ENCODE measurements at regions not wholly inside any gene's neighbourhood (a gene's known extent, or its start where the extent isn't known, plus 50 kb on each side); places are given as distances from the start of the nearest gene placed in this dataset.

GRCh38 chr7:46071601-46072000, 150.5 kb upstream of the IGFBP3 start:
- Histone ChIP-seq H3K9me3 (ENCODE audit: control insufficient read depth in 2 of 3, insufficient read depth in 1 of 3, low read length in 3 of 3) (no peaks in the 10 kb centered on the region), H3K27me3 (ENCODE audit: control insufficient read depth, insufficient read depth, low read length) (no peaks in the 10 kb centered on the region), H3K36me3 (ENCODE audit: control insufficient read depth in 2 of 3, insufficient read depth in 3 of 3, low read length in 3 of 3) (no peaks in the 10 kb centered on the region), H3K4me3 (ENCODE audit: low read length in 3 of 3) (no peak overlapping the region), H3K9ac (ENCODE audit: low read length in 3 of 3) (no peak overlapping the region), H3K27ac (ENCODE audit: low read depth in 2 of 2, low read length in 2 of 2) (no peak overlapping the region), H3K4me1 (ENCODE audit: control insufficient read depth in 2 of 3, insufficient read depth in 2 of 3, low read depth in 1 of 3, low read length in 3 of 3) (no peaks in the 10 kb centered on the region)
- FAIRE-seq (no peak), DNase-seq (no peak)
- intact Hi-C loops (cut with DNase I) = no loop called here
- TF ChIP-seq, protein P1, sequence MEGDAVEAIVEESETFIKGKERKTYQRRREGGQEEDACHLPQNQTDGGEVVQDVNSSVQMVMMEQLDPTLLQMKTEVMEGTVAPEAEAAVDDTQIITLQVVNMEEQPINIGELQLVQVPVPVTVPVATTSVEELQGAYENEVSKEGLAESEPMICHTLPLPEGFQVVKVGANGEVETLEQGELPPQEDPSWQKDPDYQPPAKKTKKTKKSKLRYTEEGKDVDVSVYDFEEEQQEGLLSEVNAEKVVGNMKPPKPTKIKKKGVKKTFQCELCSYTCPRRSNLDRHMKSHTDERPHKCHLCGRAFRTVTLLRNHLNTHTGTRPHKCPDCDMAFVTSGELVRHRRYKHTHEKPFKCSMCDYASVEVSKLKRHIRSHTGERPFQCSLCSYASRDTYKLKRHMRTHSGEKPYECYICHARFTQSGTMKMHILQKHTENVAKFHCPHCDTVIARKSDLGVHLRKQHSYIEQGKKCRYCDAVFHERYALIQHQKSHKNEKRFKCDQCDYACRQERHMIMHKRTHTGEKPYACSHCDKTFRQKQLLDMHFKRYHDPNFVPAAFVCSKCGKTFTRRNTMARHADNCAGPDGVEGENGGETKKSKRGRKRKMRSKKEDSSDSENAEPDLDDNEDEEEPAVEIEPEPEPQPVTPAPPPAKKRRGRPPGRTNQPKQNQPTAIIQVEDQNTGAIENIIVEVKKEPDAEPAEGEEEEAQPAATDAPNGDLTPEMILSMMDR (IDR thresholded peaks at IDR 0.05; ENCODE audit: borderline replicate concordance, extremely low read depth, insufficient read depth) = no peak

DNA sequence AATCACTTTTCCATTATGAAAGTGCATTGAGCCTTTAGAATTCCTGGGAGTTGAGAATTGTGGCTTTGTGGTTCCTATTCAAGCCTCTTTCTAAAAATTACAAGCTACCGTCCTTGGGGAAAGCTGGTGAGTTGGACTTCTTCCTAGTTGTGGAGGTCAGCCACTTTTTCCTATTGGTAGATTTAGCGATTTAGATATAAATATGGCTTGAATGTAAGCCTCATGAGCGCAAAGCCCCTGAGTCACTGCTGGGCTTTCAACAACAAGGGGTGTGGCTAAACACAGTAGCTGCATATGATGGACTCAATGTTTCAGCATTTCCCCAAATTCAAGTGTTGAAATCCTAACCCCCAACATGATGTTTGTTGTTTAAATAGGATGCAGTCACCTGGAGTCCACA, 150.0 kb upstream of the IGFBP3 start:
- H3K27ac ChIP-seq (ENCODE audit: low read depth in 2 of 2, low read length in 2 of 2) = no peak overlapping the region
- FAIRE-seq (no peak), DNase-seq (no peak)
- H3K27me3 ChIP-seq (ENCODE audit: control insufficient read depth, insufficient read depth, low read length) = no peaks in the 10 kb centered on the region
- H3K9ac ChIP-seq (ENCODE audit: low read length in 3 of 3) = no peak overlapping the region
- no peaks in the 10 kb centered on the region for H3K4me1 ChIP-seq (ENCODE audit: control insufficient read depth in 2 of 3, insufficient read depth in 2 of 3, low read depth in 1 of 3, low read length in 3 of 3)
- H3K9me3 ChIP-seq (ENCODE audit: control insufficient read depth in 2 of 3, insufficient read depth in 1 of 3, low read length in 3 of 3) = no peaks in the 10 kb centered on the region
- intact Hi-C loops (cut with DNase I) = no loop called here
- H3K36me3 ChIP-seq (ENCODE audit: control insufficient read depth in 2 of 3, insufficient read depth in 3 of 3, low read length in 3 of 3) = no peaks in the 10 kb centered on the region
- TF ChIP-seq, protein P1 (IDR thresholded peaks at IDR 0.05; ENCODE audit: borderline replicate concordance, extremely low read depth, insufficient read depth) = no peak
- H3K4me3 ChIP-seq (ENCODE audit: low read length in 3 of 3) = no peak overlapping the region

- H3K27me3 ChIP-seq (ENCODE audit: control insufficient read depth, insufficient read depth, low read length) = no peaks in the 10 kb centered on the region
- H3K9ac ChIP-seq (ENCODE audit: low read length in 3 of 3) = no peak overlapping the region
- no peak for DNase-seq
- no peaks in the 10 kb centered on the region for H3K36me3 ChIP-seq (ENCODE audit: control insufficient read depth in 2 of 3, insufficient read depth in 3 of 3, low read length in 3 of 3)
- H3K9me3 ChIP-seq (ENCODE audit: control insufficient read depth in 2 of 3, insufficient read depth in 1 of 3, low read length in 3 of 3) = no peaks in the 10 kb centered on the region
- H3K4me3 ChIP-seq (ENCODE audit: low read length in 3 of 3) = no peak overlapping the region
- H3K4me1 ChIP-seq (ENCODE audit: control insufficient read depth in 2 of 3, insufficient read depth in 2 of 3, low read depth in 1 of 3, low read length in 3 of 3) = no peaks in the 10 kb centered on the region
- intact Hi-C loops (cut with DNase I) = no loop called here
- TF ChIP-seq, protein P1 (IDR thresholded peaks at IDR 0.05; ENCODE audit: borderline replicate concordance, extremely low read depth, insufficient read depth) = no peak
- H3K27ac ChIP-seq (ENCODE audit: low read depth in 2 of 2, low read length in 2 of 2) = no peak overlapping the region
- no peak for FAIRE-seq
Measured at GRCh38 chr7:46068159-46068558, 147.1 kb upstream of the IGFBP3 start.

GRCh38 chr7:46059308-46060020, 138.4 kb upstream of the IGFBP3 start:
- H3K36me3 ChIP-seq (ENCODE audit: control insufficient read depth in 2 of 3, insufficient read depth in 3 of 3, low read length in 3 of 3) = no peaks in the 10 kb centered on the region
- intact Hi-C loops (cut with DNase I) = no loop called here
- H3K9me3 ChIP-seq (ENCODE audit: control insufficient read depth in 2 of 3, insufficient read depth in 1 of 3, low read length in 3 of 3) = no peaks in the 10 kb centered on the region
- no peak overlapping the region for H3K4me3 ChIP-seq (ENCODE audit: low read length in 3 of 3)
- TF ChIP-seq, protein P1 (IDR thresholded peaks at IDR 0.05; ENCODE audit: borderline replicate concordance, extremely low read depth, insufficient read depth) = no peak
- no peak overlapping the region for H3K27ac ChIP-seq (ENCODE audit: low read depth in 2 of 2, low read length in 2 of 2)
- no peaks in the 10 kb centered on the region for H3K4me1 ChIP-seq (ENCODE audit: control insufficient read depth in 2 of 3, insufficient read depth in 2 of 3, low read depth in 1 of 3, low read length in 3 of 3)
- DNase-seq (peak in 1 of 5 donors; percentile 74), FAIRE-seq (no peak)
- H3K9ac ChIP-seq (ENCODE audit: low read length in 3 of 3) = no peak overlapping the region
- H3K27me3 ChIP-seq (ENCODE audit: control insufficient read depth, insufficient read depth, low read length) = no peaks in the 10 kb centered on the region
